Left lung (tissue), 4 donors: ENCODE measurements at regions not wholly inside any gene's neighbourhood (a gene's known extent, or its start where the extent isn't known, plus 50 kb on each side); places are given as distances from the start of the nearest gene placed in this dataset.
"Not testable (repeated sequence)": the region's sequence is repeated elsewhere in the genome, so short reads cannot be mapped to it uniquely, and the experiment has no call there.

Experiments used
- ATAC-seq: fragments of 200-7000 bp; cut with Tn5 transposase; one replicate; pipeline ENCODE4 v1.9.1; 2020; ENCODE audit warnings: moderate library complexity
- DNase-seq, 4 donors: peaks; one replicate each; pipeline ENCODE4 v3.0.0-alpha.2; 2013 to 2020
- H3K27ac ChIP-seq, 2 donors: fragments of 200-600 bp; sonication (generic) in 1 of 2; one replicate each; pipeline versions ENCODE4 v1.5.0 to v1.8.0; 2020 to 2021
- H3K27me3 ChIP-seq, 2 donors: fragments of 200-600 bp; sonication (generic) in 1 of 2; one replicate each; pipeline versions ENCODE4 v1.5.0 to v1.8.0; 2020 to 2021
- H3K36me3 ChIP-seq, 2 donors: fragments of 200-600 bp; sonication (generic) in 1 of 2; one replicate each; pipeline versions ENCODE4 v1.5.0 to v1.8.0; 2020 to 2021
- H3K4me1 ChIP-seq, 2 donors: fragments of 200-600 bp; one replicate each; pipeline ENCODE4 v1.8.0; 2021
- H3K4me3 ChIP-seq, 2 donors: fragments of 200-600 bp; sonication (generic) in 1 of 2; one replicate each; pipeline versions ENCODE4 v1.5.0 to v1.8.0; 2020 to 2021; ENCODE audit warnings: mild to moderate bottlenecking in 1 of 2
- H3K9me3 ChIP-seq, 2 donors: fragments of 200-600 bp; sonication (generic) in 1 of 2; one replicate each; pipeline versions ENCODE4 v1.5.0 to v1.8.0; 2020 to 2021
- CTCF ChIP-seq, 2 donors: fragments of 200-600 bp; sonication (generic) in 1 of 2; IDR thresholded peaks; one replicate each; pipeline versions ENCODE4 v1.5.0 to v1.8.0; 2021; ENCODE audit warnings: antibody characterized with exemption in 2 of 2
- intact Hi-C, 2 donors: fragments of 100-400 bp; cut with DNase I; formaldehyde crosslinking; loops; one replicate each; pipeline versions ENCODE4 v1.11.2 to v1.14.2; 2022
- donor health status: DM: no; HTN: yes; CAD: no.
- donor health status: DM: no; HTN: no; CAD: no.

DNA sequence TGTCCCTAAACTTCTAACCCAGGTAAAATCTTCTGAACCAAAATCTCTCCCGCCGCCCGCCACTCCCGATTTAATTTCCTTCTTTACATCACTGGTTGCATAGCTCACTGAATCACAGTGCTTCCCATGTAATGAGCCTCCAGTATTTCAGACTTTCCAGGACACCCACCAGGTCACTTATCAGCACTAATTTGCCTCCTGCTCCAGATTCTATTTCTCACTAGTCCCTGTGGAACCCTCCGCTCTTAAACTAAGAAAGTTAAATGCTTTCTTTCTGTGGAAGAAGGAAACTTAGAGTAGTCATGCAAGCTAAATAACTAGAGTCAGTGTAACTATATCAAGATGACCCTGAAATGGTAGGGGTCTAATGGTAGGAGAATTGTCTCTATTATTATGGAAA lies 106.6 kb upstream of the OPCML start:
- Histone ChIP-seq H3K9me3 (no peaks in the 10 kb centered on the region), H3K4me3 (no peak overlapping the region), H3K27ac (no peak overlapping the region), H3K4me1 (no peaks in the 10 kb centered on the region), H3K36me3 (no peaks in the 10 kb centered on the region), H3K27me3 (peaks cover 0 to 18% of the 10 kb centered on the region in 2 donors)
- intact Hi-C loops: no loop called here
- TF ChIP-seq CTCF (IDR thresholded peaks at IDR 0.05): no peak
- no peak for DNase-seq
- no peak for ATAC-seq

DNA sequence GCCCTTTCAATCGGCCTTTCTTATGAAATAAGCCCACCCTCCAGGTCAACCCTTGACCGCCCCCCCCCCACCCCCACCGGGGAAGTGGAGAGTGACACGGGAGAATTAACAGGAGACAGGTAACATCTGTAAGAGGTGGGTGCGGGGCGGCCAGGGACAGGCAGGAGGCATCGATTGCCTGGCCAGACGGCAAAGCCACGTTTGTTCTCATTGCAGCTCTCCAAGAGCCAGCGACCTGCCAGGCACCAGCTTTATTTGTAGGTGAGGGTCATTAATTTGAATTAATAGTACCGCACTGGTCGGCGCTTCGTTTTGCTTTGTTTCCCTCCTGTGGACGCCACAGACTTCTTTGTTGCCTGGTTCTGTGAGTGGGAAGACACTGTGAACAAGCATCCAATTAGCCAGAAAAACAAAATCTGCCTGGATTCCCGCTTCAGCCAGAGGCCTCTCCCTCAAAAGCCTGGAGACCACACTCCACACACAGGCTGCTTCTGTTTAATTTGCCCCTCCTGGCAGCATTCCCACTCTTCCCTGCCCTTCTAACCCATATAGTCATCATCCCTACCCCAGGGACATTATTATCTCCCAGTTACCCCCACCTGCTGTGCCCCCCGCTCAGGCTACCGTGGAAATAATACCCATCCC lies 104.5 kb upstream of the OPCML start:
- no peak for TF ChIP-seq CTCF (IDR thresholded peaks at IDR 0.05)
- Histone ChIP-seq H3K4me1 (no peaks in the 10 kb centered on the region), H3K4me3 (no peak overlapping the region), H3K27me3 (peaks cover 0 to 18% of the 10 kb centered on the region in 2 donors), H3K27ac (no peak overlapping the region), H3K36me3 (no peaks in the 10 kb centered on the region), H3K9me3 (no peaks in the 10 kb centered on the region)
- ATAC-seq: no peak
- intact Hi-C loops: no loop called here
- peak in 1 of 4 donors; percentile 72 for DNase-seq

DNA sequence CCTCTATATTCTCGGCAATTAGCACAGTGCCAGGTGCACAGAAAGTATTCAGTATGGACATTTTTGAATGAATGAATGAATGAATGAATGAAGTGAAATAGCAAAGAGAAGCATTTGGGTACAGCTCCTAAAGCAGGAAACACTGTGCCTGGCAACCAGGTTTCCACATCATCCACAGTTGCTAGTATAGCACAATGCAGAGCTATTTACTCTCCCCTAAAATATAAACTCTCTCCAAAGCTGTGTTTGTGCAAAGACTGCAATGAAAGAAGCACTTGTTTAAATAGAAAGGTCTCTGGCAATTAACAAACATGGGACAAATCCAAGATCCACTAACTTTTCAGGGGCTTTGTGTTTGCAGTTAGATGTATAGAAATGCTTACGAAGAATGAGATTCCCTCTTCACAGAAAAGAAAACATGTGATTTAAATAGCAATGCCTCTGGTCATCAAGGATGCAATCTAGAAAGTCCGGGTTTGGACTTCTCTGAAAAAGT lies 103.0 kb upstream of the OPCML start:
- peak in 1 of 4 donors; percentile 14 for DNase-seq

GRCh38 chr11:133628371-133628770 lies 96.1 kb upstream of the OPCML start:
- H3K36me3 ChIP-seq, H3K9me3 ChIP-seq, H3K27me3 ChIP-seq, DNase-seq, intact Hi-C loops, ATAC-seq, H3K4me1 ChIP-seq, H3K27ac ChIP-seq, H3K4me3 ChIP-seq: not testable (repeated sequence)

More for the DNA sequence above, 103.0 kb upstream of the OPCML start:
- no peak overlapping the region for H3K27ac ChIP-seq
- no peaks in the 10 kb centered on the region for H3K36me3 ChIP-seq
- peaks cover 0 to 18% of the 10 kb centered on the region in 2 donors for H3K27me3 ChIP-seq
- no peaks in the 10 kb centered on the region for H3K9me3 ChIP-seq
- no peak for ATAC-seq
- intact Hi-C loops: no loop called here
- no peak for TF ChIP-seq CTCF (IDR thresholded peaks at IDR 0.05)
- no peak overlapping the region for H3K4me3 ChIP-seq
- H3K4me1 ChIP-seq: no peaks in the 10 kb centered on the region

DNA sequence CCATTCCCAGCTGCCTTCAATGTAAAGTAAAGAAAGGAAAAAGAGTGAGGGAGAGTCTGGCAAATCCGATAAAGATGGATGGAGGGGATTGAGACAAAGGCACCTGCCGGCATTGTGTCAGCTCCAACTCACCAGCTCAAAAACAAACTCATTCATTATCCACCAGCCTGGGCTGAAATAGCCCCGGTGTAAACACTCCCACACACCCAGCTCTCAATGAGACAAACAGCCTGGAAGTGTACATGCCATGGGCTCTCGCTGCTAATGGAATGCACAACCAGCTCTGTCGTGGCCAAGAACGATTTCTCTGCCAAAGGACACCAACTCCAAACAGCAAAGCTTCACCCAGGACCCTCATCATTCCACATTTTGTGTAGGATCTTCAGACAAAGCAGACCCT lies 89.3 kb upstream of the OPCML start:
- no peak for ATAC-seq
- H3K9me3 ChIP-seq: peaks cover 0 to 8% of the 10 kb centered on the region in 2 donors
- no peak overlapping the region for H3K27ac ChIP-seq
- peaks cover 0 to 5% of the 10 kb centered on the region in 2 donors for H3K27me3 ChIP-seq
- intact Hi-C loops: no loop called here
- no peak overlapping the region for H3K4me3 ChIP-seq
- H3K4me1 ChIP-seq: no peaks in the 10 kb centered on the region
- no peaks in the 10 kb centered on the region for H3K36me3 ChIP-seq
- no peak for DNase-seq
- TF ChIP-seq CTCF (IDR thresholded peaks at IDR 0.05): no peak

- intact Hi-C loops: no loop called here
- no peak for DNase-seq
- TF ChIP-seq CTCF (IDR thresholded peaks at IDR 0.05): no peak
Measured at GRCh38 chr11:133619973-133620372, 87.7 kb upstream of the OPCML start.

More at GRCh38 chr11:133619973-133620372, 87.7 kb upstream of the OPCML start:
- peaks cover 0 to 13% of the 10 kb centered on the region in 2 donors for H3K9me3 ChIP-seq
- H3K27me3 ChIP-seq: peaks cover 0 to 5% of the 10 kb centered on the region in 2 donors
- H3K4me1 ChIP-seq: no peaks in the 10 kb centered on the region
- peak; percentile 38 for ATAC-seq
- H3K36me3 ChIP-seq: no peaks in the 10 kb centered on the region
- H3K27ac ChIP-seq: no peak overlapping the region
- no peak overlapping the region for H3K4me3 ChIP-seq
